ENCODE measurements at regions not wholly inside any gene's neighbourhood (a gene's known extent, or its start where the extent isn't known, plus 50 kb on each side); places are given as distances from the start of the nearest gene placed in this dataset.

- Histone ChIP-seq H3K4me3 (no peak overlapping the region), H3K27me3 (no peaks in the 10 kb centered on the region), H3K4me1 (no peaks in the 10 kb centered on the region), H3K27ac (no peak overlapping the region), H3K9me3 (no peaks in the 10 kb centered on the region), H3K36me3 (no peaks in the 10 kb centered on the region)
- intact Hi-C loops (cut with DNase I): no loop called here
- no peak for TF ChIP-seq POLR2AphosphoS5 (IDR thresholded peaks at IDR 0.05; ENCODE audit: insufficient read depth in 1 of 2, low read depth in 1 of 2)
- no peak for TF ChIP-seq CTCF (IDR thresholded peaks at IDR 0.05)
- TF ChIP-seq POLR2A (IDR thresholded peaks at IDR 0.05): no peak
- DNase-seq (ENCODE audit: extremely low spot score in 2 of 2): no peak
These were observed 268.7 kb downstream of the ALG10 start for GRCh38 chr12:34291001-34291400.

GRCh38 chr12:34291426-34291901, 269.2 kb downstream of the ALG10 start:
- TF ChIP-seq CTCF (IDR thresholded peaks at IDR 0.05) (no peak), POLR2AphosphoS5 (IDR thresholded peaks at IDR 0.05; ENCODE audit: insufficient read depth in 1 of 2, low read depth in 1 of 2) (no peak), POLR2A (IDR thresholded peaks at IDR 0.05) (no peak)
- DNase-seq (ENCODE audit: extremely low spot score in 2 of 2): no peak
- Histone ChIP-seq H3K9me3 (no peaks in the 10 kb centered on the region), H3K27ac (no peak overlapping the region), H3K4me3 (no peak overlapping the region), H3K36me3 (no peaks in the 10 kb centered on the region), H3K4me1 (no peaks in the 10 kb centered on the region), H3K27me3 (no peaks in the 10 kb centered on the region)
- intact Hi-C loops (cut with DNase I): no loop called here

GRCh38 chr12:34292736-34293625, 270.7 kb downstream of the ALG10 start:
- Histone ChIP-seq H3K4me3 (no peak overlapping the region), H3K27me3 (no peaks in the 10 kb centered on the region), H3K36me3 (no peaks in the 10 kb centered on the region), H3K27ac (no peak overlapping the region), H3K9me3 (no peaks in the 10 kb centered on the region), H3K4me1 (no peaks in the 10 kb centered on the region)
- TF ChIP-seq CTCF (IDR thresholded peaks at IDR 0.05): no peak
- no peak for TF ChIP-seq POLR2AphosphoS5 (IDR thresholded peaks at IDR 0.05; ENCODE audit: insufficient read depth in 1 of 2, low read depth in 1 of 2)
- no peak for TF ChIP-seq POLR2A (IDR thresholded peaks at IDR 0.05)
- DNase-seq (ENCODE audit: extremely low spot score in 2 of 2): no peak
- intact Hi-C loops (cut with DNase I): no loop called here

- intact Hi-C loops (cut with DNase I): no loop called here
- Histone ChIP-seq H3K27ac (no peak overlapping the region), H3K4me3 (no peak overlapping the region), H3K36me3 (no peaks in the 10 kb centered on the region), H3K9me3 (no peaks in the 10 kb centered on the region), H3K27me3 (no peaks in the 10 kb centered on the region), H3K4me1 (no peaks in the 10 kb centered on the region)
- no peak for DNase-seq (ENCODE audit: extremely low spot score in 2 of 2)
- TF ChIP-seq POLR2AphosphoS5 (IDR thresholded peaks at IDR 0.05; ENCODE audit: insufficient read depth in 1 of 2, low read depth in 1 of 2): no peak
- TF ChIP-seq CTCF (IDR thresholded peaks at IDR 0.05): no peak
- TF ChIP-seq POLR2A (IDR thresholded peaks at IDR 0.05): no peak
These were observed 271.8 kb downstream of the ALG10 start for GRCh38 chr12:34294137-34294536.

Measured in vagina (tissue), 2 donors.